ENCODE measurements at regions not wholly inside any gene's neighbourhood (a gene's known extent, or its start where the extent isn't known, plus 50 kb on each side); places are given as distances from the start of the nearest gene placed in this dataset.
A peak's percentile ranks its signal among the peaks of the same experiment; 100 is the strongest.

- CTCF ChIA-PET, result no interaction called here
- no peak overlapping the region for H3K27ac Mint-ChIP-seq
- peaks cover 9% of the 10 kb centered on the region for H3K4me1 Mint-ChIP-seq (ENCODE audit: low read depth)
- intact Hi-C loops (cut with micrococcal nuclease), result no loop called here
- TF ChIP-seq, protein P1, sequence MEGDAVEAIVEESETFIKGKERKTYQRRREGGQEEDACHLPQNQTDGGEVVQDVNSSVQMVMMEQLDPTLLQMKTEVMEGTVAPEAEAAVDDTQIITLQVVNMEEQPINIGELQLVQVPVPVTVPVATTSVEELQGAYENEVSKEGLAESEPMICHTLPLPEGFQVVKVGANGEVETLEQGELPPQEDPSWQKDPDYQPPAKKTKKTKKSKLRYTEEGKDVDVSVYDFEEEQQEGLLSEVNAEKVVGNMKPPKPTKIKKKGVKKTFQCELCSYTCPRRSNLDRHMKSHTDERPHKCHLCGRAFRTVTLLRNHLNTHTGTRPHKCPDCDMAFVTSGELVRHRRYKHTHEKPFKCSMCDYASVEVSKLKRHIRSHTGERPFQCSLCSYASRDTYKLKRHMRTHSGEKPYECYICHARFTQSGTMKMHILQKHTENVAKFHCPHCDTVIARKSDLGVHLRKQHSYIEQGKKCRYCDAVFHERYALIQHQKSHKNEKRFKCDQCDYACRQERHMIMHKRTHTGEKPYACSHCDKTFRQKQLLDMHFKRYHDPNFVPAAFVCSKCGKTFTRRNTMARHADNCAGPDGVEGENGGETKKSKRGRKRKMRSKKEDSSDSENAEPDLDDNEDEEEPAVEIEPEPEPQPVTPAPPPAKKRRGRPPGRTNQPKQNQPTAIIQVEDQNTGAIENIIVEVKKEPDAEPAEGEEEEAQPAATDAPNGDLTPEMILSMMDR (IDR thresholded peaks at IDR 0.05), result no peak
- ATAC-seq (no peak), DNase-seq (no peak)
- H3K4me3 Mint-ChIP-seq, result no peak overlapping the region
- H3K9me3 Mint-ChIP-seq, result no peaks in the 10 kb centered on the region
- peaks cover 18% of the 10 kb centered on the region for H3K27me3 Mint-ChIP-seq
- POLR2A ChIA-PET, result no interaction called here
- no peaks in the 10 kb centered on the region for H3K36me3 Mint-ChIP-seq (ENCODE audit: low read depth)
Observed at GRCh38 chr13:31081316-31081715, 80.4 kb downstream of the HSPH1 start.

DNA sequence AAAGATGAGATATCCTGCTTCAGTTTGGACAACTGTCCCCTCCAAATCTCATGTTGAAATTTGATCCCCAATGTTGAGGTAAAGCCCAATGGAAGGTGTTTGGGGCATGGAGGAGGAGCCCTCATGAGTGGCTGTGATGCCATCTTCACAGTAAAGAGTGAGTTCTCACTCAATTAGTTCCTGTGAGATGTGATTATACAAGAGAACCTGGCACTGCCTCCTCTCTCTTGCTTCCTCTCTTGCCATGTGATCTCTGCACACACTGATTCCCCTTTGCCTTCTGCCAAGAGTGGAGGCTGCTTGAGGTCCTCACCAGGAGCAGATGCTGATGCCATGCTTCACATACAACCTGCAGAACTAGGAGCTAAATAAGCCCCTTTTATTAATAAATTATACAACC is 86.9 kb downstream of the HSPH1 start:
- Mint-ChIP-seq H3K36me3 (ENCODE audit: low read depth) (no peaks in the 10 kb centered on the region), H3K4me1 (ENCODE audit: low read depth) (peaks cover 24% of the 10 kb centered on the region), H3K27ac (no peak overlapping the region), H3K4me3 (no peak overlapping the region), H3K27me3 (peaks cover 12% of the 10 kb centered on the region), H3K9me3 (no peaks in the 10 kb centered on the region)
- intact Hi-C loops (cut with micrococcal nuclease), result no loop called here
- ChIA-PET POLR2A (interaction anchor here (1.6 kb wide), 1 partner anchor 15 kb away, joined by 3 read pairs; no protein-coding TSS in a partner anchor), CTCF (interaction anchor here (0.8 to 1.2 kb wide), 2 partner anchors 30 to 60 kb away, joined by 3 read pairs; no protein-coding TSS in a partner anchor)
- DNase-seq (no peak), ATAC-seq (no peak)
- TF ChIP-seq, protein P1 (IDR thresholded peaks at IDR 0.05), result no peak

- peaks cover 24% of the 10 kb centered on the region for H3K4me1 Mint-ChIP-seq (ENCODE audit: low read depth)
- peak; percentile 58 for DNase-seq
- peak; percentile 85 for ATAC-seq
Observed at GRCh38 chr13:31073859-31074718, 87.6 kb downstream of the HSPH1 start.

DNA sequence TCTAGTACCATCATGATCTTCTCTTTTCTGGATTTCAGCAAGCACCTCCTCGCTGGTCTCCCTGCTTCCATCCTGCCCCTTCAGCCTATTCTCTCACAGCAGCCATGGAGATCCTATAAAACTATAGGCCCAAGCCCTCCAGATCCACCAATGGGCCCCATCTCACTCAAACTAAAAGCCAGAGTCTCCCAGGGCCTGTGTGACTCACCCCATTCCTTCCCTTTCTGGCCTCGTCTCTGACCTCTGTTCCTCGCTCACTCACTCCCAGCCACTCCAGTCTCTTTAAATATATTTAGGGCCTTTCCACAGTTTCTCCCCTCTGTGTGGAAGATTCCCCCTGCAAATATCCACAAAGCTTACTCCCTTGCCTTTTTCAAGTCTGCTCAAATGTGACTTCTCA is 89.7 kb downstream of the HSPH1 start:
- CTCF ChIA-PET, result no interaction called here
- ATAC-seq, result no peak
- intact Hi-C loops (cut with micrococcal nuclease), result no loop called here

More at GRCh38 chr13:31073859-31074718, 87.6 kb downstream of the HSPH1 start:
- no peak overlapping the region for H3K4me3 Mint-ChIP-seq
- no peak overlapping the region for H3K27ac Mint-ChIP-seq
- ChIA-PET POLR2A (interaction anchor here (0.8 to 1.6 kb wide), 4 partner anchors 9 to 46 kb away, joined by 3 to 4 read pairs (median 4); no protein-coding TSS in a partner anchor), CTCF (interaction anchor here (0.8 to 1.1 kb wide), 3 partner anchors 29 to 48 kb away, joined by 3 read pairs; no protein-coding TSS in a partner anchor)
- intact Hi-C loops (cut with micrococcal nuclease), result no loop called here
- H3K27me3 Mint-ChIP-seq, result peaks cover 12% of the 10 kb centered on the region
- no peaks in the 10 kb centered on the region for H3K9me3 Mint-ChIP-seq
- H3K36me3 Mint-ChIP-seq (ENCODE audit: low read depth), result no peaks in the 10 kb centered on the region
- TF ChIP-seq, protein P1 (IDR thresholded peaks at IDR 0.05), result no peak

More for the DNA sequence above, 89.7 kb downstream of the HSPH1 start:
- TF ChIP-seq, protein P1 (IDR thresholded peaks at IDR 0.05), result no peak
- Mint-ChIP-seq H3K9me3 (no peaks in the 10 kb centered on the region), H3K27ac (no peak overlapping the region), H3K27me3 (peaks cover 9% of the 10 kb centered on the region), H3K36me3 (ENCODE audit: low read depth) (no peaks in the 10 kb centered on the region), H3K4me3 (no peak overlapping the region), H3K4me1 (ENCODE audit: low read depth) (peaks cover 33% of the 10 kb centered on the region)
- POLR2A ChIA-PET, result no interaction called here
- no peak for DNase-seq
